GM13977 (cell line): ENCODE measurements at regions not wholly inside any gene's neighbourhood (a gene's known extent, or its start where the extent isn't known, plus 50 kb on each side); places are given as distances from the start of the nearest gene placed in this dataset.

ENCODE experiments used
- DNase-seq: peaks from one replicate; pipeline ENCODE4 v3.0.0; 2012; ENCODE audit warnings: low spot score
- CTCF ChIP-seq: IDR thresholded peaks from 2 replicates; pipeline ENCODE4 v1.5.1; 2012; ENCODE audit warnings: mild to moderate bottlenecking, control low read depth; ENCODE audit not compliant: insufficient read depth; ENCODE audit errors: extremely low read depth, missing control alignments
- in situ Hi-C: fragments of 300-500 bp; cut with MboI; formaldehyde crosslinking; loops from one replicate; pipeline ENCODE4 v1.12.0; 2022; ENCODE audit warnings: low sequenced_read_pairs, low pct_unique_long_range_greater_than_20kb, mixed read lengths, inconsistent platforms; ENCODE audit not compliant: unreplicated experiment

GRCh38 chr10:78302989-78303854 lies 269.6 kb downstream of the RPS24 start:
- in situ Hi-C loops: no loop called here
- peak; percentile 70 for TF ChIP-seq CTCF
- peak; percentile 97 for DNase-seq

GRCh38 chr10:78304091-78305045 lies 270.7 kb downstream of the RPS24 start:
- no peak for DNase-seq
- in situ Hi-C loops: no loop called here
- no peak for TF ChIP-seq CTCF

- TF ChIP-seq CTCF: no peak
- in situ Hi-C loops: no loop called here
- DNase-seq: no peak
These were observed 271.6 kb downstream of the RPS24 start for GRCh38 chr10:78305311-78305710.

GRCh38 chr10:78306358-78306757 lies 272.7 kb downstream of the RPS24 start:
- TF ChIP-seq CTCF: no peak
- in situ Hi-C loops: no loop called here
- no peak for DNase-seq

- TF ChIP-seq CTCF: no peak
- DNase-seq: no peak
- in situ Hi-C loops: no loop called here
These were observed 273.9 kb downstream of the RPS24 start for GRCh38 chr10:78307576-78307975.

- TF ChIP-seq CTCF: no peak
- DNase-seq: no peak
- in situ Hi-C loops: no loop called here
These were observed 276.0 kb downstream of the RPS24 start for GRCh38 chr10:78309536-78310237.
